ENCODE measurements at regions not wholly inside any gene's neighbourhood (a gene's known extent, or its start where the extent isn't known, plus 50 kb on each side); places are given as distances from the start of the nearest gene placed in this dataset.

GRCh38 chr17:33494151-33494550, 201.1 kb upstream of the ASIC2 start:
- H3K4me3 ChIP-seq, result no peak overlapping the region
- H3K36me3 ChIP-seq (ENCODE audit: low read depth), result no peaks in the 10 kb centered on the region
- ATAC-seq (no peak), DNase-seq (no peak)
- peaks cover 2% of the 10 kb centered on the region for H3K4me1 ChIP-seq (ENCODE audit: low read depth)
- intact Hi-C loops (cut with DNase I, micrococcal nuclease), result no loop called here
- TF ChIP-seq CTCF (IDR thresholded peaks at IDR 0.05), result no peak
- no peaks in the 10 kb centered on the region for H3K9me3 ChIP-seq

- no peak for TF ChIP-seq CTCF (IDR thresholded peaks at IDR 0.05)
- H3K9me3 ChIP-seq, result no peaks in the 10 kb centered on the region
- H3K36me3 ChIP-seq (ENCODE audit: low read depth), result no peaks in the 10 kb centered on the region
- H3K4me1 ChIP-seq (ENCODE audit: low read depth), result peaks cover 2% of the 10 kb centered on the region
- no peak overlapping the region for H3K4me3 ChIP-seq
- intact Hi-C loops (cut with DNase I, micrococcal nuclease), result no loop called here
- ATAC-seq, result no peak
- DNase-seq, result no peak
Measured at GRCh38 chr17:33497623-33498022, 204.5 kb upstream of the ASIC2 start.

GRCh38 chr17:33498069-33498468, 205.0 kb upstream of the ASIC2 start:
- Histone ChIP-seq H3K9me3 (no peaks in the 10 kb centered on the region), H3K4me1 (ENCODE audit: low read depth) (peaks cover under 1% of the 10 kb centered on the region), H3K4me3 (no peak overlapping the region), H3K36me3 (ENCODE audit: low read depth) (no peaks in the 10 kb centered on the region)
- DNase-seq (no peak), ATAC-seq (no peak)
- TF ChIP-seq CTCF (IDR thresholded peaks at IDR 0.05), result no peak
- intact Hi-C loops (cut with DNase I, micrococcal nuclease), result no loop called here

- H3K9me3 ChIP-seq, result no peaks in the 10 kb centered on the region
- H3K4me1 ChIP-seq (ENCODE audit: low read depth), result no peaks in the 10 kb centered on the region
- H3K36me3 ChIP-seq (ENCODE audit: low read depth), result no peaks in the 10 kb centered on the region
- no peak for TF ChIP-seq CTCF (IDR thresholded peaks at IDR 0.05)
- ATAC-seq, result no peak
- no peak overlapping the region for H3K4me3 ChIP-seq
- DNase-seq, result no peak
- intact Hi-C loops (cut with DNase I, micrococcal nuclease), result no loop called here
Measured at GRCh38 chr17:33499040-33499439, 205.9 kb upstream of the ASIC2 start.

GRCh38 chr17:33500151-33500550, 207.1 kb upstream of the ASIC2 start:
- H3K4me1 ChIP-seq (ENCODE audit: low read depth), result no peaks in the 10 kb centered on the region
- DNase-seq, result peak in 1 of 3 donors; percentile 16
- no peaks in the 10 kb centered on the region for H3K36me3 ChIP-seq (ENCODE audit: low read depth)
- intact Hi-C loops (cut with DNase I, micrococcal nuclease), result no loop called here
- ATAC-seq, result no peak
- no peaks in the 10 kb centered on the region for H3K9me3 ChIP-seq
- TF ChIP-seq CTCF (IDR thresholded peaks at IDR 0.05), result no peak
- no peak overlapping the region for H3K4me3 ChIP-seq

GRCh38 chr17:33501185-33501584, 208.1 kb upstream of the ASIC2 start:
- no peaks in the 10 kb centered on the region for H3K36me3 ChIP-seq (ENCODE audit: low read depth)
- ATAC-seq, result no peak
- intact Hi-C loops (cut with DNase I, micrococcal nuclease), result no loop called here
- DNase-seq, result no peak
- H3K4me3 ChIP-seq, result no peak overlapping the region
- no peak for TF ChIP-seq CTCF (IDR thresholded peaks at IDR 0.05)
- H3K4me1 ChIP-seq (ENCODE audit: low read depth), result no peaks in the 10 kb centered on the region
- no peaks in the 10 kb centered on the region for H3K9me3 ChIP-seq
